ENCODE measurements at regions not wholly inside any gene's neighbourhood (a gene's known extent, or its start where the extent isn't known, plus 50 kb on each side); places are given as distances from the start of the nearest gene placed in this dataset.

DNA sequence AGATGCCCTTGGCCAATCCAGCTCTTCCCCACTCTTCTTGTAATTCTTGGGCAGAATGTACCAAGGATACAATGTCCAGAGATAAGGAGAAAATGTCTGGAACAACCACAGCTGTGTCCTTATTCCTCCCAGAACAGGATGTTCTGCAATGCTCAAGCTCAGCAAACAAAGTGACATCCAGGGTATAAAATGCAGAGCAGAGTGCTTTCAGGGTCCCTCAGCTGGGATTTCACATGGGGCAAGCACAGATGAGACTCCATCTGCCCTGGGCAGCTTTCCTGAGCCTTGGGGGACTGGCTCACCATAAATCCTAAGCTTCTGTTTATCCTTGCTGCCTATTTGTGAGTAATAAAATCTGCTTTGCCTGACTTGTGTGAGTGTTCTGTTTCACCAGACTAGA, 127.4 kb downstream of the VAPA start:
- Histone ChIP-seq H3K27ac (peak overlapping the region; percentile 54 to 76), H3K9me3 (peaks cover 0 to 24% of the 10 kb centered on the region in 2 donors)
- no peak for TF ChIP-seq CTCF (IDR thresholded peaks at IDR 0.05)

DNA sequence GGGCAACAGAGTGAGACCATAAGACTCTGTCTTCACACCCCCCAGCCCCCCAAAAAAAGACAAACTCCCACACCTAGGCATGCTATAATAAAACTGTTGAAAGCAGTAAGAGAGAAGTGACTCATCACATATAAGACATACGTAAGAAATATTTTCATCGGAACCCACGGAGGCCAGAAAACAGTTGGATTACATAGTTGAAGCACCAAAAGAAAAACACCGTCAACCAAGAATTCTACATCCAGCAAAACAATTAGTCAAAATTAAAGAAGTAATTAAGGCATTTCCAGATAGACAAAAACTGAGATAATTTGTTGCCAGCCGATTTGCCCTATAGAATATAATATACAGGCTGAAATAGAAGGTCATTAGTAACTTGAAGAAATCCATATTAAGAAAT, 128.7 kb downstream of the VAPA start:
- peaks cover 0 to 24% of the 10 kb centered on the region in 2 donors for H3K9me3 ChIP-seq
- H3K36me3 ChIP-seq = no peaks in the 10 kb centered on the region
- no peaks in the 10 kb centered on the region for H3K27me3 ChIP-seq
- H3K27ac ChIP-seq = peak overlapping the region; percentile 54 to 76
- H3K4me3 ChIP-seq = no peak overlapping the region
- no peak for TF ChIP-seq CTCF (IDR thresholded peaks at IDR 0.05)
- DNase-seq (ENCODE audit: low spot score) = no peak
- no peaks in the 10 kb centered on the region for H3K4me1 ChIP-seq

More for the DNA sequence above, 127.4 kb downstream of the VAPA start:
- no peaks in the 10 kb centered on the region for H3K4me1 ChIP-seq
- no peaks in the 10 kb centered on the region for H3K36me3 ChIP-seq
- peak; percentile 82 for DNase-seq (ENCODE audit: low spot score)
- H3K27me3 ChIP-seq = no peaks in the 10 kb centered on the region
- H3K4me3 ChIP-seq = no peak overlapping the region

GRCh38 chr18:10044054-10044453, 130.2 kb downstream of the VAPA start:
- Histone ChIP-seq H3K36me3 (no peaks in the 10 kb centered on the region), H3K4me3 (no peak overlapping the region), H3K27ac (peak overlapping the region in 1 of 2 donors; percentile 9), H3K4me1 (no peaks in the 10 kb centered on the region), H3K9me3 (peaks cover 0 to 24% of the 10 kb centered on the region in 2 donors), H3K27me3 (no peaks in the 10 kb centered on the region)
- no peak for TF ChIP-seq CTCF (IDR thresholded peaks at IDR 0.05)
- DNase-seq (ENCODE audit: low spot score) = no peak

- no peak for TF ChIP-seq CTCF (IDR thresholded peaks at IDR 0.05)
- Histone ChIP-seq H3K4me1 (peaks cover 0 to under 1% of the 10 kb centered on the region in 2 donors), H3K27me3 (no peaks in the 10 kb centered on the region), H3K27ac (no peak overlapping the region), H3K36me3 (no peaks in the 10 kb centered on the region), H3K4me3 (no peak overlapping the region), H3K9me3 (peaks cover 0 to 24% of the 10 kb centered on the region in 2 donors)
- DNase-seq (ENCODE audit: low spot score) = no peak
Observed at GRCh38 chr18:10045296-10045891, 131.6 kb downstream of the VAPA start.

DNA sequence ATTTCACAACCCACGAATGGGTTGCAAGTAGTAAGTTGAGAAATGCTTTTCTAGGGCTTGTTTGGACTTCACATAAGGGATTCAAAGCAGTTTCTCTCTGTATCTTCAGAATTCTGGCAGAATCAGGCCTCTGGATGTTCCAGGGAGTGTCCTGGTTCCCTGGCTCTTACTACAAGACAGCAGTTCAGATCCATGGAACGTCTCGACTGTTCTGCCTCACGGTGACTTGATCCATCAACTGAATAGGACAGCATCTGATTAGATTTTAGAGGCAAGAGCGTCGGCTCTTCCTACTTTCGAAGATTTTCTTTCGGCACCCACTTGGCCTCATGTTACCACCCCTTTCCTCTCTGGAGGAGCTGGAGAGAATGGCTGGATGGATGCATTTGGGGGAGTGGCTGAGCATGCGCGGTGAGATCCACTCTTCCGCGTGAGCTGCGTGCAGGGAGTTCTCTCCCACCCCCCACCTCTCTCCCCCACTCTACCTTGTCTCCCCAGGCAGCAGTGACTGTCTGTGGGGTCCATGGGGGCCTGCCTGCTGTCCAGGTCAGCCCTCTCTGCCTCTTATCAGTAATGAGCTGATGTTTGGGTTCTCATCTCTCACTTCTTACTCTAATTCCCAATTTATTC, 132.5 kb downstream of the VAPA start:
- Histone ChIP-seq H3K4me3 (no peak overlapping the region), H3K27ac (no peak overlapping the region), H3K36me3 (no peaks in the 10 kb centered on the region), H3K4me1 (peaks cover 0 to 3% of the 10 kb centered on the region in 2 donors), H3K27me3 (no peaks in the 10 kb centered on the region), H3K9me3 (peaks cover 0 to 24% of the 10 kb centered on the region in 2 donors)
- no peak for DNase-seq (ENCODE audit: low spot score)
- no peak for TF ChIP-seq CTCF (IDR thresholded peaks at IDR 0.05)
